ENCODE measurements at regions not wholly inside any gene's neighbourhood (a gene's known extent, or its start where the extent isn't known, plus 50 kb on each side); places are given as distances from the start of the nearest gene placed in this dataset.

DNA sequence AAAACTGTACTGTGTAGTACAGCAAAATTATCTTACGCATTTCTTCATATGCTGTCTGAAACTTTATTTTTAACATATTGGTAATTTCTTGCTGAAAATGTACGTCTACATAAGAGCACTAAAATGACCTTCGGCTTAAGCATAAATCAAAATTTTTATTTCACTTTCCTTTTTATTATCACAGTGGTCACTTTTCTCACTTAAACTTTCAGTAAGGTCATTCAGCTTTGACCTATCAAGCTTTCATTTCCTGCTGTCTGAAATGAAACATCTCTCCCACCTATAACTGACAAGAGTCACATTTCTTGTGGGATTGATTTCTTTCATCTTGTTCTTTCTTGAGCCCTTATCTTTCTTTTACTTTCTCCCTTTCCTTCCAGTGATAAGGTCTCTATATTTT lies 2212.7 kb upstream of the PCDH20 start:
- no peak for DNase-seq (ENCODE audit: low spot score)
- intact Hi-C loops (cut with DNase I), result no loop called here

DNA sequence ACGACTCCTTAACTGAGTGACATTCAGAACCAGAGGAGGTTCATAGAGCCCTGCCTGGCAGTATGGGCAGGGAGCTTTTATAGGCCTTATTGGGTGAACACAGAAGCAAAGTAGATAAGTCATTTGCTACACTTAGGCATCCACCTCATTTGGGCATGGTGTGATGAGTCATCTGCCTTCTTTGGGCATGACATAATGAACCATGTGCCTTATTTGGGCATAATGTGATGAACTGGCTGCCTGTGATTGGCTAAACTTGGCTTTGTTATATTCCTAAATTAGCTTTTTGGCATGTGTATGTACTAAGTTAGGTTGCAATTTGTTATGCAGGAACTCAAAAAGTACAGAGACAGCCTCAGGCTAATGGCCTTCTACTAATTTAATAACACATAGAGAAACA lies 2210.2 kb upstream of the PCDH20 start:
- intact Hi-C loops (cut with DNase I), result no loop called here
- DNase-seq (ENCODE audit: low spot score), result no peak

DNA sequence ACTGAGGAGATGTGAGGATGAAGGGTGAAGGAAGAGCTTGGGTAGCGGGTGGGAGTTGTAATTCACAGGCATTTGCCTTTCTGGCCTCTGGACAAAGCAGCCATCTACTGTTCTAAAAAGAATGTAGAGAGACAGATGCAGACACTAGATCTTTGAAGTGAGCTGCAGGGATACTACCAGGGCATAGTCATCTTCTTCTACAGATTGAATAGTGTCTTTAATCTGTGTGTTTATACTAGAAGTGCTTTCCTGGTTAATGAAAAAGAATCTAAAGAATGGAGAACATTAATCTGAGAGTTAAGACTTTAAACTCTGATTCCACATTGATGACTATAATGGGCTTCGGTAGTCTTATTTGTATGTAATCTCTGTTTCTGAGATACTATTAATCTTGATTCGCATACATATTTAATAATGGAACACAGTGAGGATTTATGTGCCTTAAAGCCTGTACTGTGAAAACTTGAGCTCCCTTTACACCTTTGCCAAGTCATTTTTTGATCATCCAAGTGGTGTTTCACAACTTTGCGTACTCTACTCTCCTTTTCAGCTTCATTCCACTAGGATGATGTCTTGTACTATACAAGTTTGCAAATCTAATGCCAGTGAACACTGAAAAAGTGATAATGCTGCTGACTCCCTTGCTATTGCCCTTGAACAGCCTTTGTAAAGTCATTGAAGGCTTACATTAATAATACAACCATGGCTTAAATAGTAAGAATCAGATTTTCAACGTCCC lies 2199.4 kb upstream of the PCDH20 start:
- DNase-seq (ENCODE audit: low spot score), result no peak
- intact Hi-C loops (cut with DNase I), result no loop called here

DNA sequence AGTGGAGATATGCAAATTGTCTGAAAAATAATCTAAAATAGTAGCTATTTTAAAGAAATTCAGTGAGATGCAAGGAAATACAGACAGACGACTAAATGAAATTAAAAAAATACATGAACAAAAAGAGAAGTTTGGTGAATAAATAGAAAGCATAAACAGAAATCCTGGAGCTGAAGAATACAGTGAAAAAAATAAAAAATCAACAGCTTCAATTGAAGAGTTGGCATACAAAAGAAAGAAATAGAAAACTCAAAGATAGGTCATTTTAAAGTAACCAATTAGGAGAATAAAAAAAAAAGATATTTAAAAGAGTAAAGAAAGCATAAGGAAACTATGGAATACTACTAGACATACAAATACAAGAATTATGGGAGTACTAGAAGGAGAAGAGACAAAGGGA lies 2191.5 kb upstream of the PCDH20 start:
- intact Hi-C loops (cut with DNase I), result no loop called here
- no peak for DNase-seq (ENCODE audit: low spot score)

DNA sequence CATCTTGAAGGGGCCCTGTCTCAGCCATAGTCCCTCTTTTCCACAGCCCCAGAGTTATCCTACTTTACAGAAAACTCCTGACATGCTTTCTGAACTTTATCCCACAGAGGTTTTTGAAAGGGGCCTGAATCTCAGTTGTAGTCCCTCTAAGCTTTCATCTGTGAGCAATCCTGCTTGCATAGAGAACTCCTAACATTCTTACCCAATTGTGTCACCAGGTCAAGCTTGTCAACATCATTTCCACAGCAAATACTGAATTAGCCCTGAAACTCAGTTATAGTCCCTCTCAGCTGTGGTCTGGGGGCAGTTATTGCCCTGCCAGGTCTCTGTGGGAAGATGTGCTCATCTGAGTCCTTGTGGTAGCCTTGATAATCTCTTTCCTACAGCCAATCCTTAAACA lies 2190.3 kb upstream of the PCDH20 start:
- no peak for DNase-seq (ENCODE audit: low spot score)
- intact Hi-C loops (cut with DNase I), result no loop called here

DNA sequence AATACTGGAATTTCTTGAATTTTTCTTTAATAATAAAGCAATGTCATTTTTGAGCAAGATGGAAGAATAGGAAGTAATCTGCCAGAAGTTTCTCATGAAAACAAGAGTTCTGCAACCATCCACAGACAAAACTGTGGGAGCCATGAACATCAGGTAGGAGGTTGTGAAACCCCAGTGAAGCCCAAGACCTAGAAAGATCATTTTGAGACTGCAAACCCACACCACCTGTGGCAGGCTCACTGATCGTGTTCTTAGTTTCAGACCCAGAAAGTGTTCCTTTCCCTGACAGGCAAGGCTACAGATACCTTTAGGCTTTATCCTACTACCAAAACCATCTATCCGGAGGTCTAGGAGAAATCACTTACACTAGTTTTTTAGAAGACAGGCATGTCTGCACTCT lies 2189.8 kb upstream of the PCDH20 start:
- DNase-seq (ENCODE audit: low spot score), result no peak
- intact Hi-C loops (cut with DNase I), result no loop called here

DNA sequence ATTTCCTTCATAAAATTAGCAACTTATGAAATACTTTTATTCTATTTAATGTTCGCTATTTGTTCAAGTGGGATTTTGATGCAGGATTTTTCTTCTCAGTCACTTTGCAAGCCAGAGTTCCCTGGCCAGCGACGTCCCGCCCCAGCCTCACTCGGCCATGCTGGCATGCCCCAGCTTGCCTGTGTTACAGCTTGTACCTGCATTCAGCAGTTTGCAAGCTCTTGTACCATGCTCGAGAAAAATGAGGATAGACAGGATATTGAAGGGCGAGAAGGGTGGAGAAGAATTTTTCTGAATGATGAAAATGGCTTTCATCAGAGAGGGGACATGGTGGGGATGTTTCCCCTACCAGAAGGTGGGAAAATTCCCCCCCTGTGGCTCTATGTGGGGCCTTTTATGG lies 2180.2 kb upstream of the PCDH20 start:
- no peak for DNase-seq (ENCODE audit: low spot score)
- intact Hi-C loops (cut with DNase I), result no loop called here

DNA sequence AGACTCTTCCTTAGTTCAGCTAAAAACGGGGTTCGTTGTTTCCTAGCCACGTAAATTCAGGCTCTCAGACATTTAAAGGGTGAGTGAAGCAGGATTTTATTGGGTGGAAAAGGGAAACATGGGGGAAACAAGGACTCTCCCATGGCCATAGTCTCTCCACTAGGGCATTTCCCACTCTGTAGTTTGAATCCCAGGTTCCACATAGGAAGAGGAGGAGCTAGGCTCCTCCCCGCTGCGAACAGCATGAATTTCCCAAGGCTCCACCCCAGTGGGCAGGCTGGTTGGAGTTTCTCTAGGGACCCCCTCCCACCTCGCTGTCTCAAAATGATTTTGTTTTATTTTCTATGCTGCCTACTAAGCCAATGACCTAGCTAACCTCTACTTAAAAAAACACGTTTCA lies 2170.8 kb upstream of the PCDH20 start:
- DNase-seq (ENCODE audit: low spot score), result no peak

DNA sequence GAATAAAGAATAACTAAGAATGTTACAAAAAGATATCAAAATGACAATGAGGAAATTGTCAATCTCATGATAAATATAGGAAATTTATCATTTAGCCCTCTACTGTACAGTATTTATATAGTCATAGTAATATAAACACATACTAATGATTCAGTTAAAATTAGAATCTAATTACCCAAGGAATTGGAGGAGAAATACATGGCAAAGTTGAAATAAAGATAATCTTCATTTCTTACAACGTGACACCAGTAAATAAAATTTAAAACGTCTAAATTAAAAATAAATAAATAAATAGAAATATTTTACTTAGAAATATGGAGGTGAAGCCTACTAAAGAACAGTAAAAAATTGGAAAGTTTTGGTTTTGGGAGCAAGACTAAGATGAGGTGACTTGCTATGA lies 2163.1 kb upstream of the PCDH20 start:
- DNase-seq (ENCODE audit: low spot score), result no peak
- intact Hi-C loops (cut with DNase I), result no loop called here

More for the DNA sequence above, 2170.8 kb upstream of the PCDH20 start:
- intact Hi-C loops (cut with DNase I), result no loop called here

DNA sequence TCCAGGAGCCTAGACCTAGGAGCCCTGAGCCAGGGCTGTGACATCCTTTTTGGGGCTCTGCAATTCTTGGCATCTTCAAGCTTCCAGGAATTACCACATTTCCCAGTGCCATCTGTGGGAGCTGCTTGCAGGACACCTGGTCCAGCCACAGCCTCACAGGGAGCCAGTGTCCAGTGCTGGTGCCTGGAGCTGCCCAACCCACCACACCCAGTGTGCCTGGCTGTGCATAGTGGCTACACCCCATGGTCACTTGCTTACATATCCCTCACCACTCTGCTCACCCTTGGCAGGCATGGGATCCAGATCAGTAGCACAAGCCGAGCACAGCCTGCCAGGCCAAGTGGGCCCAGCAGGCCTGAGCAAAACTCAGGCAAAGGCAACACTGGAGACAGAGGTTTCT lies 2151.4 kb upstream of the PCDH20 start:
- intact Hi-C loops (cut with DNase I), result no loop called here
- DNase-seq (ENCODE audit: low spot score), result no peak

DNA sequence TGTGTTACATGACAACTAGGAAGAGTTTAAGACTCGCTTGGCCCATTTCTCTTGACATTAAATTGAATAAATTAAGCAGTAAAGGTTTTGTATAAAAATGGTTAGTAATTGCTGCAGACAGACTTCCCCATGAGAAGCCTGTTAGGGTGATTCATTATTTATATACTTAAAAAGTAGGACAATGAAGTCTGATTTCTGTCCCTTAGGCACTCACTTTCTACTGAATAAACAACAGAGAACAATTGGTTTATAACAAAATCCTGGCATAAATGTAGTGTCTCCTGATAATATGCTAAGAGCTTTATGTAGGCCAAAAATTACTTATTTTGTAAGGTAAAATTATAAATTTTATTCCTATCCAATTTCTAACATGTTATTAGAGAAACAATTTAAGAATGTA lies 2138.5 kb upstream of the PCDH20 start:
- DNase-seq (ENCODE audit: low spot score), result no peak
- intact Hi-C loops (cut with DNase I), result no loop called here

DNA sequence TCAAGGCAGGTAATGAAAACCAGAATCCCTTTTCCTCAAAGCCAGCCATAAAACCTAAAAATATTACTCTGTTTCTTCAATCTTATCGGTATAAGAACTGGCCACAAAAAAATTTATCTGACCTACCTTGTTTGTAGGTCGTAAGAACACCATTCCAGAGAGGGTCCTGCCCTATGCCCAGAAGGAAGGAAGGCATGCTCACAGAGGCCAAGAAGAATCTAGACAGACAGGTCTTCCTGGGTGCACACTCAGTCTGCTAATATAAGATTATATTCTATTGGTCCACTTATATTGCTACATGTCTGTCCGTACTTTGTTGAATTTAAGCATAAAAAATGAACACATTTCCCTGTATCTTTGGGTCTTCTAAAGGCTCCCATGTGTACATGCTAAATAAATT lies 2136.1 kb upstream of the PCDH20 start:
- DNase-seq (ENCODE audit: low spot score), result no peak
- intact Hi-C loops (cut with DNase I), result no loop called here

DNA sequence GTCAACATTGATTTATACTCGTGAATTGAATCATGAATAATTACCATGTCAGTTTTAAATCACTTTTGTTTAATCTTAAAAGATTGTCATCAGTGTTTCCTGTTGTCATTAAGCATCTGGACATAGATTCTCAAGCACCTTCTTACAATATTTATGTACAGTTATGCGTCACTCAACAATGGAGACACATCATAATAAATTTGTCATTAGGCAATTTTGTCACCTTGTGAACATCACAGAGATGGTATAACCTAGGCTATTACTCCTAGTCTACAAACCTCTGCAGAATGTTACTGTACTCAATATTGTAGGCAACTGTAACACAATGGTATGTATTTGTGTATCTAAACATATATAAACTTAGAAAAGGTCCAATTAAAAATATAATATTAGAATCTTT lies 2130.9 kb upstream of the PCDH20 start:
- DNase-seq (ENCODE audit: low spot score), result no peak
- intact Hi-C loops (cut with DNase I), result no loop called here

DNA sequence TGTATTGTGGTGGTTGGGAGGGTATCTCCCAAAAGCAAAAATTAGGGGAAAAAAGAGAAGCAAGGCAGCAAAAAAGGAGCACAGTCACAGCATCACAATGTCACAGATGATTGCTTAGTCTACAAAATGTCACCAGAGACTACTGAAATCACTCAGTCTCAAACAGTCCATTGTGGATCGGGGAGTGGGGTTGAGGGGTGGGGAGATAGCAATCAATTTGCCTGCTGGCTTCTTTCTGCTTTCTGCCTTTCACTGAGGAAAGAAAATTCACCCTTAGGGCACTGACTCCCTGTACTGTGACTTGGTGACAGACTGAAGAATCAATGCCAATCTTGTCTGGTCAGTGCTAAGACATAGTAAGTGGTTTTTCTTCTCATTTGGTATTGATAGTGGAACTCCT lies 2127.1 kb upstream of the PCDH20 start:
- DNase-seq (ENCODE audit: low spot score), result no peak
- intact Hi-C loops (cut with DNase I), result no loop called here

DNA sequence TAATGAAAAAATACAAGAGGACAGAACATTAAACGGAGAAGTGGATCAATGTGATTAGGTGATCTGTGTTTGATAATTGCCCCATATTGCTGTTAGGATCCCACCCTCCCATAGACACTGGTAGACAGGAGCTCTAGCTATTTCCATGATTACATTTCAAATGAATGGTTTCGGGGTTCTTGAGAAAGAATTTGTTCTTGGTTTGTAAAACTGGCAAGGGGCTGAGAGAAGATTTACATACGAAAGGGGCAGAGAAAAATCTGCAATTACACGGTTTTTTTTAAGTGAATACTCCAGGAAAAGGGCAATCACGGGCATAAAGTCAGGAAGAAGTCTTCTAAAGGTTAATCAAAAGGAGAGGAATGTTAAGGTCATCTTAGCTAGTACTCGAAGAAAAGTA lies 2125.7 kb upstream of the PCDH20 start:
- intact Hi-C loops (cut with DNase I), result no loop called here
- DNase-seq (ENCODE audit: low spot score), result no peak

DNA sequence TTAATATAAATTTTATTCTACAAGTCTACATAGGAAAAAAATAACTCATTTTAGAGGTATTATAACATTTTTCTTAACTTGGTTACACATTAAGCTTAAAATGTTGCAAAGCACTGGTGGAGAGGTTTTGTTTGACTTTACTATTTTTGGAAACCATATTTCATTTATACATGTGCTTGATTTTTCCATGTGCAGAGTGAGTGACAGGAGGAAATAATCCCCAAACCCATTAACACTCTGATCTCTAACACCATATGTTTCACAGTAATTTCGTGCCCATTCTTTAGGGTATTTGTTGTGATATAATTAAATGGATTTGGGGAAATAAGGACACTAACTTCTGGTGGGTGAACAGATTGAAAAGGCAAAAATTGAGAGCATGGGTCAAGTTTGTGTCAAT lies 2124.4 kb upstream of the PCDH20 start:
- intact Hi-C loops (cut with DNase I), result no loop called here
- no peak for DNase-seq (ENCODE audit: low spot score)

DNA sequence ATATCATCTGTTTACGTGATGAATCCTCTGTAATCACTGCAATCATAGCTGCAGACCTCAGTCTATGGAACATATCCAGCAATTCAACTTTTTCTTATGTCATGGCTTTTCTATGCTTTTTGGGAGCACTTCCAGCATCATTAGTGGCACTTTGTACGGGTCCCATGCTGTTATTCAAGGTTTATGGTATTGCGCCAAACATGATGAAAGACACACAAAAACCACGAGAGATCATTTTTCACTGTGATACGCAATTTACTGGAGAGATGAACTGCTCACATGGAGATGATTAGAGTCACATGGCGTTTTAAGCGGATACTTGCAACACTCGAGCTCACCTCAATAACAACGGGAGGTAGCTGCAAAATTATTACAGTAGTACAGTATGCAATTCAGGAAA lies 2101.7 kb upstream of the PCDH20 start:
- no peak for DNase-seq (ENCODE audit: low spot score)
- intact Hi-C loops (cut with DNase I), result no loop called here

DNA sequence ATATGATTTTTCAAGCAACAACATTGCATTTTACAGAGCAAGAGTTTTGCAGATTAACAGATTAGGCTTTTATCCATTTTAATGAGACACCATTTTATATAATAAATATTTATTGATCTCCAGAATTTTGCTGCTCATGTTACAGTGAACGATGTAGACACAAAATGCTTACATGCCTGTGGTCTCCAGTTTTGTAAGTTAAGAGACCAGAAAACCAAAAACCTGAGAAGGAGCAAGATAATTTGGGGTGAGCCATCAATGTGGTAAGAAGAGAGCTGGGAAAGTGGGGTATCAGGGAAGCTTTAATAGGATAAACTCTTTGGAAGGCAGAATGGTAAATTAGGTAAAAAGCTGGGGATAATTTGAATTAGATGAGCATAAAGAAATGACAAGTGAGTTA lies 2100.5 kb upstream of the PCDH20 start:
- intact Hi-C loops (cut with DNase I), result no loop called here
- no peak for DNase-seq (ENCODE audit: low spot score)

DNA sequence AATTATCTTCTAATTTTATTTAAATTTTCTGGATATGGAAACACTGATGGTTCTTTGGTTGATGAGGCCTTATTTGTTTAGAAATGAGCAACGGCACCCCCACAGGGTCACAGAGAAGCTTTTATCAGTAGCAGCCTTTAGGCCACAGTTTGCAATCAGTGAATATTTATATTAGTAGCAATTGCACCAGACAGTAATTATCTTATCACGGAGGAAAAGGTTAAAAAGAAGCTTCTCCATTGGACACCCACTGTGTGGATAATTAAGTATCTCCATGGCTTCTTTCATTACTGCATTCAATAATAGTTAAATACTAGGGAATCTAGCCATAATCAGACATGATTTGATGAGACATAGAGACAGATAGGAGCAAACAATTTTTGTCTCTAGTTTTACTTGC lies 2099.2 kb upstream of the PCDH20 start:
- intact Hi-C loops (cut with DNase I), result no loop called here
- no peak for DNase-seq (ENCODE audit: low spot score)

DNA sequence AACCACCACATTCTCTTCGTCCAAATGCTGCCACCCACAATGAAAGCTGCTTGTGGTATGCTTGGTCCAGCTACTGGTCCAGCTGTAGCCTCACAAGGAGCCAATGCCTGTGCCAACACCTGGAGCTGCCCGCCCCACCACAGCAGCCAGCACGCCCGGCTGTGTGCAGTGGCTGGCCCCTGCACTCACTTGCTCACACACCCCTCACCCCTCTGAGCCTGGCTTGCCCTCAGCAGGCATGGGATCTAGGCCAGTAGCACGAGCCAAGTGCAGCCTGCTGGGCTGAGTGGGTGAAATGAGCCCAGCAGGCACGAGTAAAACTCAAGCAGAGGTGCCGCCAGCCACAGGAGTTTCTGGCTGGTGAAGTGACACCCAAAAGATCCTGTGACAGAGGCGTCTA lies 2096.4 kb upstream of the PCDH20 start:
- intact Hi-C loops (cut with DNase I), result no loop called here
- peak; percentile 61 for DNase-seq (ENCODE audit: low spot score)

DNA sequence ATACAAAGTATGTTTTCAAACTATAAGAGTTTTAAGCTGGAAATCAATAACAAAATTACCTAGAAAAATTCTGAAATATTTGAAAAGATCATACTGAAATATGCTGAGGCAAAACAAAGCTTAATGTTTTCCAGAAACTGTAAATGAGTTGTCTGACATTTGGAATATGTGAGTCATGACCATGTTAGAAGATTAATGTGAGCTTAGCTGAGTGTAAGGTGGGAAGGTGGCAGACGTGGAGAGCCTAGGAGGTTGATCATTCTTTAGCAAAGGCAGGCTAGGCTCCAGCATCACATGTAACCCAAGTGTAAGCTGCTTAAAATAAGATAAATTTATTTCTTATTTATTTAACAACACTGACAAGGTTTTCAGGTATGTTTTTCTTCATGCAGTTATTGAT lies 2086.1 kb upstream of the PCDH20 start:
- DNase-seq (ENCODE audit: low spot score), result no peak
- intact Hi-C loops (cut with DNase I), result no loop called here

DNA sequence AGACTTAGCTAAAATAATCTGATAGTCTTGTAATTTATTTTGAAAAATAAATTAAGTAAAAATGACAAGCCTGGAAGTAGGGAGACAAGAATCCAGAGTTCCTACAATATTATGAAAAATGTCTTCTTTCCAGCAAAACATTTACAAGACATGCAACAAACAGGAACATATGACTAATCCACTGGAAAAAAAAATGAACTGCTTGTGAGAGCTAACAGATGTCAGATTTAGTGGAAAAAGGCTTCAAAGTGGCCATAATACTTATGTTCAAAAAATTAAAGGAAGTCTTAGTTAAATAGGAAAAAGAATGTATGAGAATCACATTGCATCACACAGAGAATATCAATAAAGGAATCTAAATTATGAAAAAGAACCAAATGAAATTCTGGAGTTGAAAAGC lies 2082.0 kb upstream of the PCDH20 start:
- no peak for DNase-seq (ENCODE audit: low spot score)
- intact Hi-C loops (cut with DNase I), result no loop called here

All from cardiac septum (tissue), 1 donor.